ENCODE measurements at regions not wholly inside any gene's neighbourhood (a gene's known extent, or its start where the extent isn't known, plus 50 kb on each side); places are given as distances from the start of the nearest gene placed in this dataset.

DNA sequence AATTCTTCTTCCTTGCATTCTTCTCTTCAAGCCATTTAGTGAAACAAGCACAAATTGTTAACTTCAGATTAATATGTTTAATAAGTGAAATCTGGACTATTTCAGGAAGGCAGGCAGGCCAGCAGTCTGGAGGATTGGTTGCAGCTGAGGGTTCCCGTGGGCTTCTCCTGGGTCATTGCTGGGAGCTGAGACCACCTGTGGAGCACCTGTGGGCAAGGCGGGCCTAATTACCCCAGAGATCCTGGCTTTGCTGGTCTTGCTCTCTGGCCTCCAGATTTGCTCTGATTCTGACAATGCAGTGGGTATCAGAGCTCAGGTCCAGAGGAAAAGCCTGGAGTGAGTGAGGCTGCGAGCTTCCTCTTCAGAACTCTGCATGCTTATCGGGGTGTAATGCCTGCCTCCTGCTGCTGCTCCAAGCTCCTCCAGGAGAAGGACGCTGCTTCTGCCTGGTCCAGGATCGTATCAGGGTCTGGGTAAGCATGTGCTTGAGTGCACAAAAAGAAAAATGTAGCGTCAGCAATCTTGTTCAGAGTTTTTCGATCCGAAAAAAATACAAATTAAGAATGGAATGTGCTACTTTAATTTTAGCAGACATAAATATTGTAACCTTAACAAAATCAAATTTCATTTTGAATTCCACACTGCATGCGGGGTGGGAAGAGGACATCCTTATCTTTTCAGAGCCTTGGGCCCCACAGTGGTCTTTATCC is 93.8 kb downstream of the TMEM30B start:
- Histone ChIP-seq H3K4me1 (replicated peaks in 1 of 4; ENCODE audit: control insufficient read depth in 3 of 4, insufficient read depth in 4 of 4, low read length in 3 of 4) (peaks cover 3 to 10% (median 3%) of the 10 kb centered on the region in 4 experiments; a peak in 4 of 7 replicates), H2BK20ac (ENCODE audit: low read length) (no peak overlapping the region), H4K5ac (ENCODE audit: insufficient read length, low read depth, low read length) (no peak overlapping the region), H2BK5ac (ENCODE audit: low read depth, low read length) (no peak overlapping the region), H3K56ac (replicated peaks; ENCODE audit: insufficient read length, low read depth, low read length) (no peak overlapping the region), H3K9ac (replicated peaks in 1 of 4; ENCODE audit: extremely low read depth in 1 of 4, low read depth in 3 of 4, low read length in 3 of 4) (no peak overlapping the region), H3K18ac (ENCODE audit: extremely low read depth, low read length) (no peak overlapping the region), H3K36me3 (ENCODE audit: control insufficient read depth in 2 of 4, insufficient read depth in 4 of 4, low read length in 3 of 4) (no peaks in the 10 kb centered on the region), H3K23ac (ENCODE audit: insufficient read length) (no peak overlapping the region), H4K8ac (ENCODE audit: extremely low read depth, insufficient read depth, low read length) (no peak overlapping the region), H3K79me1 (ENCODE audit: low read depth, low read length) (no peaks in the 10 kb centered on the region), H3K23me2 (ENCODE audit: low read depth, low read length) (peaks cover 3% of the 10 kb centered on the region; the same call in 1 of the 2 replicates), H2BK120ac (replicated peaks; ENCODE audit: low read depth, low read length) (no peak overlapping the region), H3K14ac (ENCODE audit: insufficient read length) (no peak overlapping the region), H3K4me3 (ENCODE audit: extremely low read depth in 1 of 4, insufficient read depth in 2 of 4, low read depth in 3 of 4, low read length in 4 of 4) (no peak overlapping the region), H3K4ac (replicated peaks; ENCODE audit: insufficient read length, low read depth, low read length) (no peak overlapping the region), H3K27ac (ENCODE audit: low read depth, low read length) (no peak overlapping the region), H2BK15ac (ENCODE audit: low read length) (peak overlapping the region; percentile 93; the same call in 1 of the 2 replicates), H3K4me2 (ENCODE audit: insufficient read depth in 1 of 2, low read depth in 2 of 2, low read length in 2 of 2) (no peak overlapping the region), H2AK5ac (ENCODE audit: low read depth, low read length) (no peak overlapping the region), H4K91ac (replicated peaks; ENCODE audit: insufficient read length, low read length) (no peak overlapping the region), H3K79me2 (ENCODE audit: control insufficient read depth in 1 of 2, insufficient read depth in 2 of 2, low read length in 2 of 2) (no peaks in the 10 kb centered on the region), H3K9me3 (ENCODE audit: insufficient read depth in 2 of 2, low read depth in 1 of 2, low read length in 1 of 2) (no peaks in the 10 kb centered on the region), H3K27me3 (replicated peaks in 1 of 4; ENCODE audit: control insufficient read depth in 3 of 4, extremely low read depth in 1 of 4, insufficient read depth in 3 of 4, low read length in 3 of 4) (no peaks in the 10 kb centered on the region), H2BK12ac (ENCODE audit: low read depth, low read length) (peak overlapping the region; percentile 78; the same call in 1 of the 2 replicates), H4K20me1 (replicated peaks in 1 of 2; ENCODE audit: control insufficient read depth in 1 of 2, insufficient read depth in 2 of 2, low read length in 2 of 2) (peaks cover 0 to 2% of the 10 kb centered on the region in 2 experiments), H2AFZ (ENCODE audit: low read length) (no peak overlapping the region)
- 86% methylated on average over 9 of the region's 10 CpGs; no CpG with 5 or more reads in 1 of the 2 experiments for WGBS, 2 experiments (ENCODE audit: extremely low coverage in 1 of 2, insufficient coverage in 1 of 2, insufficient read length in 1 of 2, insufficient replicate concordance in 2 of 2, low coverage in 1 of 2, low lambda C conversion rate in 2 of 2, missing lambda C conversion rate in 1 of 2)
- POLR2A ChIA-PET (ENCODE audit: partially characterized antibody), result interaction anchor here (0.9 kb wide), 1 partner anchor 52 kb away, joined by 3 read pairs; no protein-coding TSS in a partner anchor
- FAIRE-seq, result no peak
- DNase-seq (ENCODE audit: low read depth in 1 of 2, low spot score in 2 of 2), result no peak
- CTCF ChIA-PET (ENCODE audit: partially characterized antibody), result no interaction called here
- TF ChIP-seq, protein P1, sequence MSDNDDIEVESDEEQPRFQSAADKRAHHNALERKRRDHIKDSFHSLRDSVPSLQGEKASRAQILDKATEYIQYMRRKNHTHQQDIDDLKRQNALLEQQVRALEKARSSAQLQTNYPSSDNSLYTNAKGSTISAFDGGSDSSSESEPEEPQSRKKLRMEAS (IDR thresholded peaks at IDR 0.05), result no peak
